Uterus (tissue), 2 donors: ENCODE measurements at regions not wholly inside any gene's neighbourhood (a gene's known extent, or its start where the extent isn't known, plus 50 kb on each side); places are given as distances from the start of the nearest gene placed in this dataset.

Experiments
- CTCF ChIP-seq, 4 experiments: fragments of 200-600 bp in 2 of 4; fragments of 450-650 bp in 2 of 4; sonication (generic) in 2 of 4; IDR thresholded peaks; one replicate each; pipeline ENCODE4 v1.5.1; 2016 to 2019; ENCODE audit warnings: antibody characterized with exemption in 4 of 4, mild to moderate bottlenecking in 2 of 4, moderate library complexity in 1 of 4
- POLR2A ChIP-seq, 2 donors: fragments of 450-650 bp; IDR thresholded peaks; one replicate each; pipeline ENCODE4 v1.6.1; 2016; ENCODE audit warnings: antibody characterized with exemption in 2 of 2, mild to moderate bottlenecking in 1 of 2, moderate library complexity in 1 of 2

- no peak for TF ChIP-seq CTCF (IDR thresholded peaks at IDR 0.05)
- TF ChIP-seq POLR2A (IDR thresholded peaks at IDR 0.05): no peak
Measured at GRCh38 chrX:14232688-14233087, 203.0 kb upstream of the GEMIN8 start.
